HEK293 (cell line): ENCODE measurements at regions not wholly inside any gene's neighbourhood (a gene's known extent, or its start where the extent isn't known, plus 50 kb on each side); places are given as distances from the start of the nearest gene placed in this dataset.
A peak's percentile ranks its signal among the peaks of the same experiment; 100 is the strongest.
"Not testable (repeated sequence)": the region's sequence is repeated elsewhere in the genome, so short reads cannot be mapped to it uniquely, and the experiment has no call there.

ENCODE experiments used
- CTCF ChIA-PET: fragments of 350-600 bp; formaldehyde crosslinking; extraction: SDS; loops from one replicate; lab custom pipeline; 2021; ENCODE audit warnings: antibody characterized with exemption; lab: Yijun Ruan, JAX
- POLR2A ChIA-PET: fragments of 300-600 bp; formaldehyde crosslinking; extraction: SDS; loops from one replicate; lab custom pipeline; 2020; ENCODE audit warnings: antibody characterized with exemption, inconsistent platforms; lab: Yijun Ruan, JAX
- H3K27ac ChIP-seq: fragments of 200-500 bp; sonication (Bioruptor generic); 2 replicates; pipeline ENCODE4 v1.5.1; 2014; ENCODE audit warnings: low read depth, low read length, control low read depth, inconsistent platforms; ENCODE audit errors: extremely low read depth
- H3K36me3 ChIP-seq, 2 experiments: fragments of 200-500 bp in 1 of 2; sonication (Bioruptor generic) in 1 of 2; 1 replicate in 1 of 2; 2 replicates in 1 of 2; pipeline ENCODE4 v1.5.1; 2014 to 2017; ENCODE audit warnings: inconsistent platforms in 2 of 2, low read length in 2 of 2; ENCODE audit not compliant: control insufficient read depth in 2 of 2, insufficient read depth in 1 of 2
- H3K4me1 ChIP-seq: fragments of 200-500 bp; sonication (Bioruptor generic); 2 replicates; pipeline ENCODE4 v1.5.1; 2014; ENCODE audit warnings: mild to moderate bottlenecking, low read length, inconsistent platforms; ENCODE audit not compliant: control insufficient read depth, insufficient read depth
- H3K4me3 ChIP-seq: 2 replicates; pipeline ENCODE4 v1.5.1; 2011; ENCODE audit warnings: low read depth, mild to moderate bottlenecking, control low read depth, low read length, moderate library complexity
- H3K9me3 ChIP-seq: fragments of 200-500 bp; sonication (Bioruptor generic); 2 replicates; pipeline ENCODE4 v1.5.1; 2014; ENCODE audit warnings: low read depth, low read length, inconsistent platforms; ENCODE audit not compliant: control insufficient read depth, insufficient read depth
- GLIS2 ChIP-seq: fragments of 450-650 bp; formaldehyde crosslinking; IDR thresholded peaks from 2 replicates; pipeline ENCODE4 v1.5.1; 2016; ENCODE audit warnings: missing biosample characterization, missing genetic modification characterization
- PRDM2 ChIP-seq: fragments of 450-650 bp; formaldehyde crosslinking; IDR thresholded peaks from 2 replicates; pipeline ENCODE4 v1.5.1; 2016; ENCODE audit warnings: missing biosample characterization, missing genetic modification characterization, borderline replicate concordance
- SCRT2 ChIP-seq: fragments of 450-650 bp; formaldehyde crosslinking; IDR thresholded peaks from 2 replicates; pipeline ENCODE4 v1.5.1; 2016; ENCODE audit warnings: missing biosample characterization, missing genetic modification characterization
- SETDB1 ChIP-seq: IDR thresholded peaks from one replicate; pipeline ENCODE4 v1.6.1; 2017; ENCODE audit warnings: mild to moderate bottlenecking, low read length, moderate library complexity, mixed read lengths; ENCODE audit not compliant: insufficient read length
- TRIM28 ChIP-seq: IDR thresholded peaks from 2 replicates; pipeline ENCODE4 v1.6.1; 2011; ENCODE audit warnings: low read length, control low read depth, borderline replicate concordance
- ZBTB1 ChIP-seq: fragments of 450-650 bp; formaldehyde crosslinking; IDR thresholded peaks from 2 replicates; pipeline ENCODE4 v1.5.1; 2016; ENCODE audit warnings: missing biosample characterization, missing genetic modification characterization
- ZNF223 ChIP-seq: fragments of 450-650 bp; formaldehyde crosslinking; IDR thresholded peaks from 2 replicates; pipeline ENCODE4 v1.5.1; 2016; ENCODE audit warnings: missing biosample characterization, missing genetic modification characterization
- ZNF341 ChIP-seq: fragments of 450-650 bp; formaldehyde crosslinking; IDR thresholded peaks from 2 replicates; pipeline ENCODE4; 2016; ENCODE audit warnings: low read depth, missing biosample characterization, missing genetic modification characterization
- ZNF585B ChIP-seq: fragments of 450-650 bp; formaldehyde crosslinking; IDR thresholded peaks from 2 replicates; pipeline ENCODE4 v1.5.1; 2016; ENCODE audit warnings: missing biosample characterization, missing genetic modification characterization
- ZNF629 ChIP-seq: fragments of 450-650 bp; formaldehyde crosslinking; IDR thresholded peaks from 2 replicates; pipeline ENCODE4 v1.5.1; 2017; ENCODE audit warnings: missing biosample characterization, missing genetic modification characterization
- ZSCAN23 ChIP-seq: fragments of 450-650 bp; formaldehyde crosslinking; IDR thresholded peaks from 2 replicates; pipeline ENCODE4 v1.5.1; 2016; ENCODE audit warnings: missing biosample characterization, missing genetic modification characterization

- H3K4me3 ChIP-seq = no peak overlapping the region
- H3K27ac ChIP-seq = no peak overlapping the region
- H3K36me3 ChIP-seq = no peaks in the 10 kb centered on the region
- H3K9me3 ChIP-seq = no peaks in the 10 kb centered on the region
- no peak for TF ChIP-seq PRDM2 (tag by site-specific recombination)
- TF ChIP-seq SCRT2 (tag by site-specific recombination) = no peak
- no peak for TF ChIP-seq ZNF629
- no peak for TF ChIP-seq ZNF223
- no peak for TF ChIP-seq GLIS2 (tag by site-specific recombination)
- TF ChIP-seq ZBTB1 (tag by site-specific recombination) = no peak
- TF ChIP-seq ZSCAN23 = no peak
- ChIA-PET POLR2A (interaction anchor here (0.6 kb wide), 1 partner anchor 716 kb away, joined by 3 read pairs; no protein-coding TSS in a partner anchor), CTCF (no interaction called here)
- no peaks in the 10 kb centered on the region for H3K4me1 ChIP-seq
These were observed 696.7 kb downstream of the C6orf118 start for GRCh38 chr6:164612751-164613150.

GRCh38 chr6:164610859-164611258, 698.5 kb downstream of the C6orf118 start:
- POLR2A ChIA-PET = not testable (repeated sequence)

GRCh38 chr6:164602415-164602814, 707.0 kb downstream of the C6orf118 start:
- POLR2A ChIA-PET, H3K4me3 ChIP-seq, H3K36me3 ChIP-seq, CTCF ChIA-PET, H3K27ac ChIP-seq, H3K4me1 ChIP-seq, H3K9me3 ChIP-seq: not testable (repeated sequence)

More at GRCh38 chr6:164610859-164611258, 698.5 kb downstream of the C6orf118 start:
- H3K36me3 ChIP-seq, H3K9me3 ChIP-seq, CTCF ChIA-PET, H3K27ac ChIP-seq, H3K4me3 ChIP-seq, H3K4me1 ChIP-seq: not testable (repeated sequence)

- Histone ChIP-seq H3K9me3 (no peaks in the 10 kb centered on the region), H3K36me3 (no peaks in the 10 kb centered on the region), H3K4me1 (no peaks in the 10 kb centered on the region), H3K27ac (no peak overlapping the region), H3K4me3 (no peak overlapping the region)
- POLR2A ChIA-PET = no interaction called here
- peak; percentile 84; the same call in 1 of the 2 replicates for TF ChIP-seq TRIM28
- TF ChIP-seq ZNF341 (tag by site-specific recombination) = no peak
- TF ChIP-seq ZNF585B (tag by site-specific recombination) = peak; percentile 91
- peak; percentile 91 for TF ChIP-seq SETDB1
- CTCF ChIA-PET = no interaction called here
These were observed 727.8 kb downstream of the C6orf118 start for GRCh38 chr6:164581563-164581962.
